Aorta (tissue), 5 donors: ENCODE measurements at regions not wholly inside any gene's neighbourhood (a gene's known extent, or its start where the extent isn't known, plus 50 kb on each side); places are given as distances from the start of the nearest gene placed in this dataset.

Experiments
- ATAC-seq: fragments of 200-7000 bp; cut with Tn5 transposase; one replicate; pipeline ENCODE4 v1.9.1; 2022; ENCODE audit warnings: moderate library complexity; ENCODE audit not compliant: low FRiP score
- DNase-seq, 2 donors: peaks; one replicate each; pipeline ENCODE4 v3.0.0-alpha.2; 2020
- H3K27ac ChIP-seq, 2 donors: one replicate each; pipeline ENCODE4 v1.5.1; 2013; ENCODE audit warnings: low read length in 2 of 2, mild to moderate bottlenecking in 2 of 2, moderate library complexity in 2 of 2, control low read depth in 1 of 2, inconsistent platforms in 1 of 2, low read depth in 1 of 2
- H3K27me3 ChIP-seq, 2 donors: one replicate each; pipeline ENCODE4 v1.6.1; 2013; ENCODE audit warnings: control low read depth in 1 of 2, low read length in 1 of 2, mild to moderate bottlenecking in 1 of 2, moderate library complexity in 1 of 2; ENCODE audit not compliant: insufficient read depth in 2 of 2, control insufficient read depth in 1 of 2
- H3K36me3 ChIP-seq, 2 donors: one replicate each; pipeline ENCODE4 v1.6.1; 2013; ENCODE audit warnings: control low read depth in 1 of 2, low read length in 1 of 2, mild to moderate bottlenecking in 1 of 2; ENCODE audit not compliant: insufficient read depth in 2 of 2, control insufficient read depth in 1 of 2
- H3K4me1 ChIP-seq, 2 donors: one replicate each; pipeline ENCODE4 v1.6.1; 2013; ENCODE audit warnings: low read length in 2 of 2, control low read depth in 1 of 2, mild to moderate bottlenecking in 1 of 2, moderate library complexity in 1 of 2; ENCODE audit not compliant: insufficient read depth in 2 of 2, control insufficient read depth in 1 of 2
- H3K4me3 ChIP-seq, 2 donors: one replicate each; pipeline ENCODE4 v1.5.1; 2013; ENCODE audit warnings: low read length in 2 of 2, control low read depth in 1 of 2, mild to moderate bottlenecking in 1 of 2
- H3K9me3 ChIP-seq: one replicate; pipeline ENCODE4 v1.6.1; 2013; ENCODE audit warnings: mild to moderate bottlenecking, low read length; ENCODE audit not compliant: control insufficient read depth
- WGBS, 2 donors: extraction: QIAGEN DNeasy Blood & Tissue Kit; methylation state at CpG; one replicate each; pipeline ENCODE4 v1.1.7; 2013; 5-methylcytosine and 5-hydroxymethylcytosine counted together
- intact Hi-C, 2 donors: fragments of 100-400 bp; cut with DNase I; formaldehyde crosslinking; loops; one replicate each; pipeline versions ENCODE4 v1.14.2 to v1.15.0; 2022
- donor health status: healthy with polysubstance abuse.
- donor health status: Bipolar disorder and iron deficiency.
- donor health status: DM: no; HTN: no; CAD: no.
- donor health status: DM: no; HTN: no; CAD: no.
- donor health status: DM: yes; HTN: yes; CAD: no.

DNA sequence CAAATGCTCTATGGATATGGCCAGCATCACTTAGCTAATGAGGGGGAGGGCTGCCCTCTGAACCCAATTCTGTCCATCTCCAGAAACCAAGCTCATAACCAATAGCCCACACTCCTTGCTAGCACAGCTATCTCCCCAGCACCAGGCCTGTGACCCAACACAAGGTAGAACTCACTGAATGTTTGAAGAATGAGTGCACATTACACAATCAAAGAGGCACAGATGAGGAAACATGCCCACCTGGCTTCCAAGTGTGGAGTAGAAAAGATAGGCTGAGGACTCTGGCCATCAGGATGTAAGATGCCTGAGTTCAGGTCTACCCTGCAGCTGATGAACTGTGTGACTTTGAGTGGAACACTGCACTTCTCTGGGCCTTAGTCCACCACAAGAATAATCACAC, 268.4 kb downstream of the BCL11B start:
- Histone ChIP-seq H3K4me1 (no peaks in the 10 kb centered on the region), H3K36me3 (no peaks in the 10 kb centered on the region), H3K9me3 (no peaks in the 10 kb centered on the region), H3K27ac (no peak overlapping the region), H3K27me3 (no peaks in the 10 kb centered on the region), H3K4me3 (no peak overlapping the region)
- no peak for DNase-seq
- intact Hi-C loops: no loop called here
- ATAC-seq: no peak

DNA sequence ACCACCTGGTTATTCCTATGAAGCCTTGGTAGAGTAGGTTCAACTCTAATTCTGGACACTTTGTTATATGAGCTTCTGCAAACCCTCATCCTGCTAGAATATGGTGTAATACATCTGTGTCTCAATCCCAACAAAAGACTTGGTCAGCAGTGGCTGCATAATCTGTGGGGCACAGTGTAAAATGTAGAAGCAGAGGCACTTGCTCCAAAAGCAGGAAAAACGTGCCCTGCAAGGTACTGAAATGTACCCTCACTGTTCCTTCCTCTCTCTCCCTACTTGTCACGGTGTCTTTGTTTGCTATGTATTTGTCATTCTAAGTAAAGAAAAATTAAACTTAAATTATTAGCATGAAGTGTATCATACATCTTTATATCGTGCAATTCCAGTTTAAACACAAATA, 267.9 kb downstream of the BCL11B start:
- intact Hi-C loops: no loop called here
- Histone ChIP-seq H3K4me1 (no peaks in the 10 kb centered on the region), H3K27me3 (no peaks in the 10 kb centered on the region), H3K4me3 (no peak overlapping the region), H3K36me3 (no peaks in the 10 kb centered on the region), H3K9me3 (no peaks in the 10 kb centered on the region), H3K27ac (no peak overlapping the region)
- no peak for ATAC-seq
- WGBS, 2 donors: 81 to 85% methylated on average over 3 of the region's 3 CpGs
- DNase-seq: no peak

DNA sequence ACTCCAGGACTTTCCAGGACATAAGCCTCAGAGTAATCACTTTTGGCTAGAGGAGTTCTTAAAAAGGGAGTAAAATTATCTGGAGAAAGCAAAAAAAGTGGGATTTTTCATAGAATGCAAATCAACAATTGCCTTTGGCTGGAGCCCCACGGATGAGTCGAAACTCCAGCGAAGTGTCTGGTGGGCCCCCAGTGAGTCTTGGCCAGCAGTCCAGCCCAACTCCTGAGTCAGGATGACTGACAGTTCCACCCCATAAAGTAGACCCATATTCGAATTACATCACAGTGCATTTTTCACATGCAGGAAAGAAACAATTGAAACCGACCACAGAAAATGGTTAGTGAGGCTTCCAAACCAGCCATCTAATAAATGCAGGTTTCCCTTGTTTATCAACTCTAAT, 265.7 kb downstream of the BCL11B start:
- no peak overlapping the region for H3K4me3 ChIP-seq
- 24 to 25% methylated on average over 5 of the region's 5 CpGs for WGBS, 2 donors
- no peaks in the 10 kb centered on the region for H3K9me3 ChIP-seq
- H3K36me3 ChIP-seq: no peaks in the 10 kb centered on the region
- ATAC-seq (no peak), DNase-seq (no peak)
- H3K27ac ChIP-seq: no peak overlapping the region
- no peaks in the 10 kb centered on the region for H3K27me3 ChIP-seq
- intact Hi-C loops: no loop called here
- H3K4me1 ChIP-seq: no peaks in the 10 kb centered on the region

DNA sequence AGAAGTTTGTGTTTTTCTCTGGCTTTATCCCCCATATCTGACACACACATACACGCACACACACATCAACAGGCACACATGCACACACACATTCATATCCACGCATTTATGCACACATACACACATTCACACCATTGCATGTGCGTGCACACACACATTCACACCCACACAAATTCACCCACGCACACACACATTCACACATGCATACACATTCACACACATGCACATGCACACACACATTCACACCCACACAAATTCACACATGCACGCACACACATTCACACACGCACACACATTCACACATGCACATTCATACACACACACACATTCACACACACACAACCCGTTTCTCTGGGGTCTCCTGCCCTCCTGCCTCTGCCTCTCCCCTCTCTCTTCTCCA, 264.2 kb downstream of the BCL11B start:
- H3K9me3 ChIP-seq: no peaks in the 10 kb centered on the region
- H3K4me3 ChIP-seq: no peak overlapping the region
- intact Hi-C loops: no loop called here
- H3K36me3 ChIP-seq: no peaks in the 10 kb centered on the region
- H3K4me1 ChIP-seq: no peaks in the 10 kb centered on the region
- DNase-seq: no peak
- 95% methylated on average over 7 of the region's 7 CpGs for WGBS, 2 donors
- ATAC-seq: no peak
- no peak overlapping the region for H3K27ac ChIP-seq
- H3K27me3 ChIP-seq: no peaks in the 10 kb centered on the region

DNA sequence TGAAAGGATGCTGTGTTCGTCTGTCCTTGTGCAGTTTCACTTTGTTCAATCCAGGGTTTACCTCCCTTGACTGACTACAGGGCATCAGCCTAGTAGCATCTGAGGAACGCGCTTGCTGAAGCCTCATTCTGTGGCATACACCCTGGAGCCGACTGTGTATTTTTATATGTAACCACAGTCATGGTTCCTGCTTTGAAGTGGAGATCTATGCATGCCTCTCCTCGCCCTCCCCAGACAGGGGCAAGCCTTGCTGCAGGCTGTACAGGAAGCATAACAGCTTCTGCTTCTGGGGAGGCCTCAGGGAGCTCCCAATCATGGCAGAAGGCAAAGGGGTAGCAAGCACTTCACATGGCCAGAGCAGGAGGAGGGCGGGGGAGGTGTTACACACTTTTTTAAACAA, 262.1 kb downstream of the BCL11B start:
- DNase-seq (no peak), ATAC-seq (no peak)
- no peak overlapping the region for H3K4me3 ChIP-seq
- intact Hi-C loops: no loop called here
- no peak overlapping the region for H3K27ac ChIP-seq
- no peaks in the 10 kb centered on the region for H3K36me3 ChIP-seq
- no peaks in the 10 kb centered on the region for H3K9me3 ChIP-seq
- no peaks in the 10 kb centered on the region for H3K27me3 ChIP-seq
- no peaks in the 10 kb centered on the region for H3K4me1 ChIP-seq
- 91% methylated on average over 6 of the region's 6 CpGs for WGBS, 2 donors

DNA sequence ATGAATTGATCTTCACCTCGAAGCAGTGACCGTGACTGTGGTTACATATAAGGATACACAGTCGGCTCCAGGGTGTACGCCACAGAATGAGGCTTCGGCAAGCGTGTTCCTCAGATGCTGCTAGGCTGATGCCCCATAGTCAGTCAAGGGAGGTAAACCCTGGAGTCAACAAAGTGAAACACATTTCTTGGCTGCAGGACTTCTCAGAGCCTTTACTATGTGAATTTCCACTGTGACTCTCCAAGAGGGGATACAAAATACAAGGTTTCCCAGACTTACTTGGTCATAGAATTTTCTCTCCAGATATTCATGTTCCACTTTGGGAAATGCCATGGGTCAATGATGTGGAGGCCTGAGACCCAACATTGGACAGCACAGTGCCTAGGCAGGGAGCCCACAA, 260.6 kb downstream of the BCL11B start:
- 87 to 98% methylated on average over 6 of the region's 6 CpGs for WGBS, 2 donors
- no peak for DNase-seq
- Histone ChIP-seq H3K4me1 (no peaks in the 10 kb centered on the region), H3K27me3 (no peaks in the 10 kb centered on the region), H3K4me3 (no peak overlapping the region), H3K27ac (no peak overlapping the region), H3K9me3 (no peaks in the 10 kb centered on the region), H3K36me3 (no peaks in the 10 kb centered on the region)
- intact Hi-C loops: no loop called here
- no peak for ATAC-seq

DNA sequence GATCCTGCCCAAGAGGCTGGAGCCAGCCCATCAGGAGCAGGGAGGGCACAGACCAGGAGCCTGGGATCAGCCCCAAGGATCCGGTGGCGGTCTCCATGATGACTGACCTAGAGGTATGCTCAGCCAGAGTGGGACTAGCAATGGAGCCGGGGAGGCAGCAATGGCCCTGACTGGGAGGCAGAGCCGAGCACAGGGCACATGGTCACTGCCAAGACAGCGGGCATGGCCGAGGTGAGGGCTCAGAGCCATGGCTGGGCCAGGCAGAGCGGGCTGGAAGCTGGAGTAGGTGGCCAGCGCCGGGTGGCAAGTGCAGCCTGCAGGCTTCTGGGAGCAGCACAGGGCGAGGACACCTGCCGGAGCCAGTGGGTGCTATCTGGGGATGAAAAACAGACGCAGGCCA, 259.3 kb downstream of the BCL11B start:
- Histone ChIP-seq H3K27ac (no peak overlapping the region), H3K36me3 (no peaks in the 10 kb centered on the region), H3K4me3 (no peak overlapping the region), H3K4me1 (no peaks in the 10 kb centered on the region), H3K27me3 (no peaks in the 10 kb centered on the region), H3K9me3 (no peaks in the 10 kb centered on the region)
- intact Hi-C loops: no loop called here
- ATAC-seq (no peak), DNase-seq (no peak)
- 47 to 55% methylated on average over 12 of the region's 12 CpGs for WGBS, 2 donors

DNA sequence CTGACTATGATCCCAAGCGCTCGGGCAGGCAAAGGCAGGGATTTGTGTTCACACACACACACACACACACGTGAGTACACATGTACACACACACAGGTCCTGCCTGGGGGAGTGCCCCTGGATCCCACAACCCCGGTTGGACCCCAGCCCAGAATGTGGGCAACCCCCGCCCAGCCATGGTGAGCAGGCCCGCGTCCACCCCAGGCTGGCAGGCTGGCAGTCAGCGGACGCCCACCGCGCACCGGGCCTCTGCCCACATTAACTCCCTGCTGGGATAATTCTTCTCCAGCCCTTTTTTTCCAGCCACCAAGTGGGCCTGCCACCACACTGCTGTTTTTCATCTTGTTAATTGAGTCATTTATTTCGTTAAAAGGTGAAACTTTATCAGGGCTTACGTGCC, 256.2 kb downstream of the BCL11B start:
- Histone ChIP-seq H3K9me3 (no peaks in the 10 kb centered on the region), H3K36me3 (no peaks in the 10 kb centered on the region), H3K27me3 (no peaks in the 10 kb centered on the region), H3K27ac (no peak overlapping the region), H3K4me3 (no peak overlapping the region), H3K4me1 (no peaks in the 10 kb centered on the region)
- ATAC-seq (no peak), DNase-seq (no peak)
- WGBS, 2 donors: 76 to 92% methylated on average over 14 of the region's 14 CpGs
- intact Hi-C loops: no loop called here

DNA sequence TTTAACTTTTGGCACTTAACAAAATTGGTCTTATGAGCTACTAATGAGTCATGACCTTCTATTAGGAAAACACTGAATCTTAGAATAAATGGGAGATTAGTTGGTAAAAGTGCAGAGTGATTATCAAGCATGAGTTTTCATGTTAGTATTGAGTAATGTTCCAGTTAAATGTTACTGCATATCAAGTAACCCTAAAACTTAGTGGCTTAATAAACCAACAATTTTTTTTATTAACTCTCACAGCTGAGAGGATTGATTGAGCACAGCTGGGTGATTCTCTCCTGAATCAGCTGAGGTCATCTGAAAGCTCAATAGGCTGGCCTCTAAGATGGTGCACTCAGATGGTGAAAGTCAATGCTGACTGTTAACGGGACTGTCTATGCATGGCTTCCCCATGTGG, 248.6 kb downstream of the BCL11B start:
- peaks cover 0 to 5% of the 10 kb centered on the region in 2 donors for H3K4me1 ChIP-seq
- no peak for DNase-seq
- H3K27ac ChIP-seq: no peak overlapping the region
- no peaks in the 10 kb centered on the region for H3K36me3 ChIP-seq
- H3K27me3 ChIP-seq: no peaks in the 10 kb centered on the region
- no peaks in the 10 kb centered on the region for H3K9me3 ChIP-seq
- ATAC-seq: no peak
- 50% methylated on average over 1 of the region's 1 CpG for WGBS, 2 donors
- intact Hi-C loops: no loop called here
- H3K4me3 ChIP-seq: no peak overlapping the region

DNA sequence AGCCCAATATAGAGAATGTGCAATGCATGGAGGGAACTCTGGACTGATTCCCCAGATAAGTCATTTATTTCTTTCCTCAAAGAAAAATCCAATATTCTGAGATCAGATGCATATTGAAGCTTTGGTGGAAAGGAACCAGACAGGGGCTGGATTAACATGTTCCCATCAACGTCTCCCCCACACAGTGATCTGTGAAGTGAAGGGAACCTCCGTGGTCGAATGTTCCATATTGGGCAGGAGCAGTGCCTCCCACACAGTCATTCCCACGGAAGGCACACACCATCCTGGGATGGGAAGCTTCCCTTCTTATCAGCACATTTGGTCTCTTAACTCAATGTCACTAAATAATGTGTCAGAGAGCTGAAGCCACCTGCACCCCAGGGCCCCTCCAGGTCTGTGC, 247.1 kb downstream of the BCL11B start:
- ATAC-seq (no peak), DNase-seq (no peak)
- H3K9me3 ChIP-seq: no peaks in the 10 kb centered on the region
- no peak overlapping the region for H3K27ac ChIP-seq
- H3K27me3 ChIP-seq: no peaks in the 10 kb centered on the region
- intact Hi-C loops: no loop called here
- H3K36me3 ChIP-seq: no peaks in the 10 kb centered on the region
- WGBS, 2 donors: 62 to 64% methylated on average over 4 of the region's 4 CpGs
- H3K4me1 ChIP-seq: peaks cover 0 to 5% of the 10 kb centered on the region in 2 donors
- H3K4me3 ChIP-seq: no peak overlapping the region
